HepG2 (cell line): ENCODE measurements at regions not wholly inside any gene's neighbourhood (a gene's known extent, or its start where the extent isn't known, plus 50 kb on each side); places are given as distances from the start of the nearest gene placed in this dataset.

ENCODE experiments used
- ATAC-seq: fragments of 200-7000 bp; cut with Tn5 transposase; 3 replicates; pipeline ENCODE4 v1.9.1; 2020; ENCODE audit warnings: mild to moderate bottlenecking, moderate library complexity
- BruUV-seq: library from RNA; stranded (reverse); fragments of 400-500 nt; replicated peaks from 2 replicates; lab custom pipeline; 2021; lab: Mats Ljungman, UMichigan
- CTCF ChIA-PET: fragments of 300-600 bp; formaldehyde crosslinking; extraction: SDS; loops from one replicate; lab custom pipeline; 2021; ENCODE audit warnings: low total read pairs, inconsistent platforms, low intra/inter-chr PET ratio; lab: Yijun Ruan, JAX
- POLR2A ChIA-PET: fragments of 350-600 bp; sonication (Branson Sonifier 250); formaldehyde crosslinking; loops from one replicate; lab custom pipeline; 2020; ENCODE audit warnings: antibody characterized with exemption, inconsistent platforms; lab: Yijun Ruan, JAX
- DNase-seq: peaks from one replicate; pipeline ENCODE4 v3.0.0-alpha.2; 2015; ENCODE audit warnings: low spot score
- FAIRE-seq: peaks from 3 replicates; lab custom pipeline; 2011; peaks lifted over from hg19 to GRCh38; lab: Jason Lieb, UNC
- H2AFZ ChIP-seq: one replicate; pipeline ENCODE4 v1.6.1; 2011; ENCODE audit warnings: low read length, inconsistent platforms
- H3K27ac ChIP-seq: fragments of 300-600 bp; 3 replicates; pipeline ENCODE4 v1.8.0; 2011; ENCODE audit warnings: mixed run types, mild to moderate bottlenecking, mixed read lengths, low read length, inconsistent platforms; ENCODE audit not compliant: insufficient read depth; ENCODE audit errors: extremely low read length
- H3K27me3 ChIP-seq, 2 experiments: fragments of 200-600 bp in 1 of 2; 2 replicates in 1 of 2; 3 replicates in 1 of 2; pipeline versions ENCODE4 v1.6.0 to v1.8.0; 2011; ENCODE audit warnings: low read length in 2 of 2, mild to moderate bottlenecking in 2 of 2, moderate library complexity in 2 of 2, inconsistent platforms in 1 of 2; ENCODE audit not compliant: insufficient read depth in 2 of 2, control insufficient read depth in 1 of 2
- H3K36me3 ChIP-seq, 2 experiments: fragments of 200-600 bp in 1 of 2; replicated peaks in 1 of 2; 2 replicates in 1 of 2; 3 replicates in 1 of 2; pipeline versions ENCODE4 v1.5.1 to v1.8.0; 2011; ENCODE audit warnings: low read length in 2 of 2, inconsistent platforms in 1 of 2; ENCODE audit not compliant: insufficient read depth in 2 of 2, control insufficient read depth in 1 of 2
- H3K4me1 ChIP-seq: 2 replicates; pipeline ENCODE4 v1.5.1; 2012; ENCODE audit warnings: low read length, inconsistent platforms; ENCODE audit not compliant: insufficient read depth
- H3K4me2 ChIP-seq: 2 replicates; pipeline ENCODE4 v1.6.0; 2011; ENCODE audit warnings: low read depth, low read length, inconsistent platforms
- H3K4me3 ChIP-seq, 3 experiments: fragments of 200-600 bp in 1 of 3; sonication (generic), shearing (Covaris generic) in 1 of 3; replicated peaks in 1 of 3; 2 replicates each; pipeline ENCODE4 v1.5.1; 2011 to 2016; ENCODE audit warnings: low read length in 3 of 3, inconsistent platforms in 2 of 3, low read depth in 2 of 3, mild to moderate bottlenecking in 2 of 3, control low read depth in 1 of 3, mixed read lengths in 1 of 3; ENCODE audit not compliant: insufficient read depth in 1 of 3
- H3K79me2 ChIP-seq: one replicate; pipeline ENCODE4 v1.6.1; 2011; ENCODE audit warnings: low read length, inconsistent platforms; ENCODE audit not compliant: insufficient read depth
- H3K9ac ChIP-seq: 2 replicates; pipeline ENCODE4 v1.6.0; 2011; ENCODE audit warnings: mild to moderate bottlenecking, low read depth, low read length, inconsistent platforms; ENCODE audit not compliant: insufficient read depth
- H3K9me3 ChIP-seq: 2 replicates; pipeline ENCODE4 v1.5.1; 2012; ENCODE audit warnings: mild to moderate bottlenecking, low read length
- H4K20me1 ChIP-seq: 2 replicates; pipeline ENCODE4 v1.6.0; 2011; ENCODE audit warnings: inconsistent platforms, mild to moderate bottlenecking, low read length, moderate library complexity; ENCODE audit not compliant: insufficient read depth
- IKZF1 ChIP-seq: fragments of 450-650 bp; IDR thresholded peaks from 2 replicates; pipeline ENCODE4 v1.7.1; 2016
- MAFF ChIP-seq: IDR thresholded peaks from 2 replicates; pipeline ENCODE4 v1.6.1; 2011; ENCODE audit warnings: low read depth, low read length, improper control_type of control experiment
- MAFK ChIP-seq, 2 experiments: IDR thresholded peaks in 1 of 2; conservative IDR thresholded peaks in 1 of 2; 2 replicates each; pipeline ENCODE4 v1.6.1; 2011; ENCODE audit warnings: improper control_type of control experiment in 2 of 2, low read length in 2 of 2
- ZNF713 ChIP-seq: sonication (generic); formaldehyde crosslinking; IDR thresholded peaks from 2 replicates; pipeline ENCODE4 v1.4.0; 2020; ENCODE audit warnings: mild to moderate bottlenecking, missing genetic modification reagents
- WGBS: methylation state at CpG from one replicate; pipeline ENCODE4 v1.1.6; 2017; ENCODE audit warnings: low lambda C conversion rate; 5-methylcytosine and 5-hydroxymethylcytosine counted together
- in situ Hi-C: cut with HindIII; loops from 2 replicates; pipeline ENCODE4 v1.10.0; 2017; ENCODE audit warnings: low pct_unique_long_range_greater_than_20kb; ENCODE audit not compliant: extremely low pct_ligation_motif_present
- intact Hi-C: fragments of 100-400 bp; cut with micrococcal nuclease; formaldehyde crosslinking; loops from one replicate; pipeline ENCODE4 v1.10.0; 2022; ENCODE audit not compliant: unreplicated experiment

DNA sequence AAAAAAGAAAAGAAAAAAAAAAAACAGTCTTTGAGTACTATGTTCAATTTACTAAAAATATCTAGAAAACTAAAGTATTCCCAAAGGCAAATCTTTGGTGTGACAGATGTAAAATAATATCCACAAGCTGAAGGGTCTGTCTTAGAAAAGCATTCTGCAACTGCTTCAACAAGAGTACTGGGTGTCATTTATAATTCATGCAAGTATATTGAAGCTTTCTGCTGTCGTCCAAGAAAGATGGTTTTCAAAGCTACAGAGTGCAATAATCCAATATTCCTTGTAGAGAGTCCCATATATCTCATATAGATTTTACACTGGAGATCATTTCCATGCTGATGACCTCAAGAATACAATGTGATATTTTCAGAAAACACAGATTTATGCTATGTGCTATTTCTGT lies 90.9 kb upstream of the SUCLG2 start:
- H3K4me2 ChIP-seq = no peak overlapping the region
- H3K27ac ChIP-seq = no peak overlapping the region
- H3K79me2 ChIP-seq = no peaks in the 10 kb centered on the region
- H3K4me1 ChIP-seq = no peaks in the 10 kb centered on the region
- ChIA-PET POLR2A (interaction anchor here (0.7 kb wide), 1 partner anchor 96 kb away, joined by 3 read pairs; no protein-coding TSS in a partner anchor), CTCF (no interaction called here)
- no TSS peak for BruUV-seq
- no peak overlapping the region for H3K9ac ChIP-seq
- WGBS = 67% methylated on average over 1 of the region's 1 CpG
- no peak overlapping the region for H3K4me3 ChIP-seq
- no peak for TF ChIP-seq IKZF1
- no peaks in the 10 kb centered on the region for H4K20me1 ChIP-seq
- H2AFZ ChIP-seq = no peak overlapping the region
- no peak for FAIRE-seq
- H3K36me3 ChIP-seq = no peaks in the 10 kb centered on the region
- no peaks in the 10 kb centered on the region for H3K27me3 ChIP-seq
- no peaks in the 10 kb centered on the region; the same call in 1 of the 2 replicates for H3K9me3 ChIP-seq
- intact Hi-C loops (no loop called here), in situ Hi-C loops (no loop called here)
- no peak for ATAC-seq
- no peak for DNase-seq

DNA sequence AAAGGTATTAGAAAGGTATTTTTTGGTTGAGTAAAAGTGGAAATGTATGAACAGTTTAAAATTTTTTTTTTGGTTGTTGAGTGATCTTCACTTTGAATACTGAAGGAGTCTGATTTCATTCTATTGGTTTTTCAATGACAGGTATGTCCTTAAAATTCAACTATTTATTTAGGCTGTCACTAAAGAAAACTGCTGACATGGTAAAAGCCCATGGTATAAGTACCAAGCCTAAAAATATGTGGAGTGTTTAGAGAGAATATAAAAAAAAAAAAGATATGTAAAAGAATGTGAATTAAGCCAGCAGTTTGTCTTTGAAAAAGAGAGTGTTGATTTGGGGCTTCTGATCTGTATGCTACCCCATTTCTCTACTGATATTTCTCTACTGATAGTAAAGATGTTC lies 90.3 kb upstream of the SUCLG2 start:
- no peak overlapping the region for H3K9ac ChIP-seq
- no peaks in the 10 kb centered on the region for H4K20me1 ChIP-seq
- ATAC-seq (no peak), FAIRE-seq (no peak)
- in situ Hi-C loops = no loop called here
- H2AFZ ChIP-seq = no peak overlapping the region
- peak; percentile 56 to 86 for TF ChIP-seq MAFK (conservative IDR thresholded peaks at IDR 0.05 in 1 of 2, IDR thresholded peaks at IDR 0.05 in 1 of 2; ENCODE audit: low read length in 2 of 2)
- TF ChIP-seq MAFF = peak; percentile 76
- no peak for TF ChIP-seq ZNF713
- TF ChIP-seq, all 625 proteins: peak for 2
- Histone ChIP-seq H3K27me3 (no peaks in the 10 kb centered on the region), H3K4me2 (no peak overlapping the region), H3K4me3 (no peak overlapping the region), H3K36me3 (no peaks in the 10 kb centered on the region), H3K4me1 (no peaks in the 10 kb centered on the region), H3K9me3 (no peaks in the 10 kb centered on the region), H3K79me2 (no peaks in the 10 kb centered on the region), H3K27ac (no peak overlapping the region)
- POLR2A ChIA-PET = no interaction called here
- BruUV-seq = no TSS peak
- no peak for DNase-seq
- intact Hi-C loops = no loop called here
- CTCF ChIA-PET = no interaction called here
